Gastroesophageal sphincter (tissue), 3 donors: ENCODE measurements at regions not wholly inside any gene's neighbourhood (a gene's known extent, or its start where the extent isn't known, plus 50 kb on each side); places are given as distances from the start of the nearest gene placed in this dataset.

Source experiments
- POLR2A ChIP-seq, 2 donors: fragments of 450-650 bp; IDR thresholded peaks; one replicate each; pipeline ENCODE4 v1.6.1; 2017; ENCODE audit warnings: antibody characterized with exemption in 2 of 2, mild to moderate bottlenecking in 2 of 2, moderate library complexity in 1 of 2
- TF ChIP-seq, protein P1 (sequence below), 4 experiments: fragments of 200-600 bp in 2 of 4; fragments of 450-650 bp in 2 of 4; sonication (generic) in 1 of 4; IDR thresholded peaks; one replicate each; pipeline ENCODE4 v1.5.1; 2017 to 2019; ENCODE audit warnings: antibody characterized with exemption in 4 of 4, mild to moderate bottlenecking in 2 of 4, moderate library complexity in 2 of 4

DNA sequence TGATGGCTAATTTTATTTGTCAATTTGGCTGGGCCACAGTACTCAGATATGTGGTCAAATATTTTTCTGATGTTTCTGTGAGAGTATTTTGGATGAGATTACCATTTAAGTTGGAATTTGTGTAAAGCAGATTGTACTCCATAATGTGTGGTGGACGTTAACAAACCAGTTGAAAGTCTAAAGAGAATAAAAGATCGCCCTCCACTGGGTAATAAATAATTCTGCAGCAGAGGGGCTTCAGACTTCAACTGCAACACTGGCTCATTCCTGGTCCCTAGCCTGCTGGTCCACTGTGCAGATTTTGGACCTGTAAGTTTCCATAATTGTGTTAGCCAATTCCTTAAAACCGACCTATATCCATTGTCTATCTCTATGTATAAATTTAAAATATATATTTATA, 540.3 kb downstream of the PCDH18 start:
- TF ChIP-seq, protein P1, sequence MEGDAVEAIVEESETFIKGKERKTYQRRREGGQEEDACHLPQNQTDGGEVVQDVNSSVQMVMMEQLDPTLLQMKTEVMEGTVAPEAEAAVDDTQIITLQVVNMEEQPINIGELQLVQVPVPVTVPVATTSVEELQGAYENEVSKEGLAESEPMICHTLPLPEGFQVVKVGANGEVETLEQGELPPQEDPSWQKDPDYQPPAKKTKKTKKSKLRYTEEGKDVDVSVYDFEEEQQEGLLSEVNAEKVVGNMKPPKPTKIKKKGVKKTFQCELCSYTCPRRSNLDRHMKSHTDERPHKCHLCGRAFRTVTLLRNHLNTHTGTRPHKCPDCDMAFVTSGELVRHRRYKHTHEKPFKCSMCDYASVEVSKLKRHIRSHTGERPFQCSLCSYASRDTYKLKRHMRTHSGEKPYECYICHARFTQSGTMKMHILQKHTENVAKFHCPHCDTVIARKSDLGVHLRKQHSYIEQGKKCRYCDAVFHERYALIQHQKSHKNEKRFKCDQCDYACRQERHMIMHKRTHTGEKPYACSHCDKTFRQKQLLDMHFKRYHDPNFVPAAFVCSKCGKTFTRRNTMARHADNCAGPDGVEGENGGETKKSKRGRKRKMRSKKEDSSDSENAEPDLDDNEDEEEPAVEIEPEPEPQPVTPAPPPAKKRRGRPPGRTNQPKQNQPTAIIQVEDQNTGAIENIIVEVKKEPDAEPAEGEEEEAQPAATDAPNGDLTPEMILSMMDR (IDR thresholded peaks at IDR 0.05), result no peak
- no peak for TF ChIP-seq POLR2A (IDR thresholded peaks at IDR 0.05)
